Endothelial cell of umbilical vein (primary cell): ENCODE measurements at regions not wholly inside any gene's neighbourhood (a gene's known extent, or its start where the extent isn't known, plus 50 kb on each side); places are given as distances from the start of the nearest gene placed in this dataset.

Source experiments
- BruUV-seq: library from RNA; stranded (reverse); fragments of 400-500 nt; replicated peaks from 2 replicates; lab custom pipeline; 2021; lab: Mats Ljungman, UMichigan
- CTCF ChIA-PET: fragments of 300-600, 350-600 bp; sonication (Branson Sonifier 250); formaldehyde crosslinking; loops from one replicate; lab custom pipeline; 2021; ENCODE audit warnings: antibody characterized with exemption, inconsistent platforms; lab: Charles Lee
- POLR2A ChIA-PET: fragments of 300-600, 350-600 bp; sonication (Branson Sonifier 250); formaldehyde crosslinking; loops from one replicate; lab custom pipeline; 2021; ENCODE audit warnings: antibody characterized with exemption, inconsistent platforms; lab: Charles Lee
- DNase-seq: peaks from one replicate; pipeline ENCODE4 v3.0.0-alpha.2; 2011; ENCODE audit warnings: low read depth, low spot score
- FAIRE-seq: peaks from 2 replicates; lab custom pipeline; 2011; peaks lifted over from hg19 to GRCh38; lab: Jason Lieb, UNC
- H2AFZ ChIP-seq: 2 replicates; pipeline ENCODE4 v1.6.0; 2012; ENCODE audit warnings: low read depth, low read length, control low read depth, inconsistent platforms
- H3K27ac ChIP-seq: 2 replicates; pipeline ENCODE4 v1.5.1; 2011; ENCODE audit warnings: low read depth, mild to moderate bottlenecking, control low read depth, low read length, moderate library complexity; ENCODE audit not compliant: insufficient read depth
- H3K27me3 ChIP-seq, 2 experiments: 2 replicates each; pipeline versions ENCODE4 v1.6.0 to v1.6.1; 2011; ENCODE audit warnings: low read length in 2 of 2, mixed read lengths in 1 of 2; ENCODE audit not compliant: control insufficient read depth in 2 of 2, insufficient read depth in 2 of 2
- H3K36me3 ChIP-seq, 2 experiments: 2 replicates in 1 of 2; 3 replicates in 1 of 2; pipeline ENCODE4 v1.5.1; 2011; ENCODE audit warnings: low read length in 2 of 2, mild to moderate bottlenecking in 1 of 2, moderate library complexity in 1 of 2; ENCODE audit not compliant: control insufficient read depth in 2 of 2, insufficient read depth in 2 of 2; ENCODE audit errors: extremely low read depth in 1 of 2
- H3K4me1 ChIP-seq: 3 replicates; pipeline ENCODE4 v1.5.1; 2011; ENCODE audit warnings: mild to moderate bottlenecking, low read length; ENCODE audit not compliant: control insufficient read depth, insufficient read depth; ENCODE audit errors: extremely low read depth
- H3K4me2 ChIP-seq: 2 replicates; pipeline ENCODE4 v1.6.1; 2011; ENCODE audit warnings: low read length, control low read depth, mixed read lengths; ENCODE audit not compliant: insufficient read depth
- H3K4me3 ChIP-seq, 3 experiments: fragments of 200-600 bp in 1 of 3; sonication (generic), shearing (Covaris generic) in 1 of 3; replicated peaks in 1 of 3; 2 replicates each; pipeline ENCODE4 v1.5.1; 2011 to 2016; ENCODE audit warnings: control low read depth in 3 of 3, low read length in 3 of 3, mild to moderate bottlenecking in 2 of 3, inconsistent platforms in 1 of 3, low read depth in 1 of 3, moderate library complexity in 1 of 3; ENCODE audit not compliant: insufficient read depth in 1 of 3
- H3K79me2 ChIP-seq: 2 replicates; pipeline ENCODE4 v1.6.0; 2012; ENCODE audit warnings: low read length, inconsistent platforms; ENCODE audit not compliant: control insufficient read depth, insufficient read depth
- H3K9ac ChIP-seq: replicated peaks from 2 replicates; pipeline ENCODE3; 2011; ENCODE audit warnings: low read length, control low read depth; ENCODE audit not compliant: insufficient read depth; ENCODE audit errors: extremely low read depth
- H3K9me1 ChIP-seq: replicated peaks from 3 replicates; pipeline ENCODE4 v1.6.0; 2011; ENCODE audit warnings: mild to moderate bottlenecking, low read length; ENCODE audit not compliant: control insufficient read depth, insufficient read depth; ENCODE audit errors: extremely low read depth
- H3K9me3 ChIP-seq: replicated peaks from 2 replicates; pipeline ENCODE4 v1.5.1; 2012; ENCODE audit warnings: low read length, inconsistent platforms; ENCODE audit not compliant: control insufficient read depth, insufficient read depth
- H4K20me1 ChIP-seq: replicated peaks from 2 replicates; pipeline ENCODE3; 2011; ENCODE audit warnings: mild to moderate bottlenecking, low read length; ENCODE audit not compliant: control insufficient read depth, insufficient read depth; ENCODE audit errors: extremely low read depth
- EZH2 ChIP-seq: IDR thresholded peaks from 2 replicates; pipeline ENCODE4 v1.6.1; 2012; ENCODE audit warnings: borderline replicate concordance, low read depth, mild to moderate bottlenecking, moderate library complexity, low read length, inconsistent platforms; ENCODE audit not compliant: severe bottlenecking
- FOS ChIP-seq: IDR thresholded peaks from 2 replicates; pipeline ENCODE4 v1.6.1; 2011; ENCODE audit warnings: mild to moderate bottlenecking, low read length, moderate library complexity, borderline replicate concordance; ENCODE audit not compliant: insufficient read depth
- GATA2 ChIP-seq: IDR thresholded peaks from 2 replicates; pipeline ENCODE4 v1.7.0; 2011; ENCODE audit warnings: low read depth, mild to moderate bottlenecking, moderate library complexity, mixed read lengths, low read length; ENCODE audit not compliant: insufficient read length, insufficient read depth
- JUN ChIP-seq: IDR thresholded peaks from 2 replicates; pipeline ENCODE4 v1.6.1; 2011; ENCODE audit warnings: borderline replicate concordance, low read depth; ENCODE audit not compliant: insufficient read length, insufficient read depth
- MYC ChIP-seq: IDR thresholded peaks from one replicate; pipeline ENCODE4 v1.6.1; 2011; ENCODE audit warnings: mild to moderate bottlenecking, low read depth, low read length
- dilution Hi-C: fragments of 300-500 bp; cut with MboI; formaldehyde crosslinking; loops from one replicate; pipeline ENCODE4 v1.15.0; 2019; ENCODE audit warnings: low sequenced_read_pairs; ENCODE audit not compliant: extremely low pct_ligation_motif_present
- intact Hi-C: fragments of 100-400 bp; cut with micrococcal nuclease; formaldehyde crosslinking; loops from one replicate; pipeline ENCODE4 v1.10.0; 2022
- TF ChIP-seq, protein P1 (sequence below): IDR thresholded peaks from 2 replicates; pipeline ENCODE4 v1.6.1; 2011; ENCODE audit not compliant: insufficient read depth, insufficient read length
- TF ChIP-seq, protein P2 (sequence below), 2 donors: IDR thresholded peaks; 1 replicate in 1 of 2; 2 replicates in 1 of 2; pipeline ENCODE4 v1.5.1; 2011; ENCODE audit warnings: low read length in 2 of 2, mild to moderate bottlenecking in 2 of 2, moderate library complexity in 2 of 2, control low read depth in 1 of 2, inconsistent platforms in 1 of 2, low read depth in 1 of 2; ENCODE audit not compliant: insufficient read depth in 1 of 2; ENCODE audit errors: extremely low read depth in 1 of 2

- intact Hi-C loops = no loop called here
- H3K36me3 ChIP-seq = no peaks in the 10 kb centered on the region
- H3K4me3 ChIP-seq = no peak overlapping the region
- H3K27me3 ChIP-seq = no peaks in the 10 kb centered on the region
- DNase-seq (no peak), FAIRE-seq (no peak)
- no peak overlapping the region for H3K9ac ChIP-seq
- H3K9me3 ChIP-seq = no peaks in the 10 kb centered on the region
- H3K27ac ChIP-seq = no peak overlapping the region
- no TSS peak for BruUV-seq
- dilution Hi-C loops = no loop called here
- H2AFZ ChIP-seq = no peak overlapping the region
- TF ChIP-seq JUN = no peak
- TF ChIP-seq GATA2 = no peak
- TF ChIP-seq, protein P1, sequence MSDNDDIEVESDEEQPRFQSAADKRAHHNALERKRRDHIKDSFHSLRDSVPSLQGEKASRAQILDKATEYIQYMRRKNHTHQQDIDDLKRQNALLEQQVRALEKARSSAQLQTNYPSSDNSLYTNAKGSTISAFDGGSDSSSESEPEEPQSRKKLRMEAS = no peak
- TF ChIP-seq FOS = no peak
- TF ChIP-seq EZH2 = no peak
- TF ChIP-seq, protein P2, sequence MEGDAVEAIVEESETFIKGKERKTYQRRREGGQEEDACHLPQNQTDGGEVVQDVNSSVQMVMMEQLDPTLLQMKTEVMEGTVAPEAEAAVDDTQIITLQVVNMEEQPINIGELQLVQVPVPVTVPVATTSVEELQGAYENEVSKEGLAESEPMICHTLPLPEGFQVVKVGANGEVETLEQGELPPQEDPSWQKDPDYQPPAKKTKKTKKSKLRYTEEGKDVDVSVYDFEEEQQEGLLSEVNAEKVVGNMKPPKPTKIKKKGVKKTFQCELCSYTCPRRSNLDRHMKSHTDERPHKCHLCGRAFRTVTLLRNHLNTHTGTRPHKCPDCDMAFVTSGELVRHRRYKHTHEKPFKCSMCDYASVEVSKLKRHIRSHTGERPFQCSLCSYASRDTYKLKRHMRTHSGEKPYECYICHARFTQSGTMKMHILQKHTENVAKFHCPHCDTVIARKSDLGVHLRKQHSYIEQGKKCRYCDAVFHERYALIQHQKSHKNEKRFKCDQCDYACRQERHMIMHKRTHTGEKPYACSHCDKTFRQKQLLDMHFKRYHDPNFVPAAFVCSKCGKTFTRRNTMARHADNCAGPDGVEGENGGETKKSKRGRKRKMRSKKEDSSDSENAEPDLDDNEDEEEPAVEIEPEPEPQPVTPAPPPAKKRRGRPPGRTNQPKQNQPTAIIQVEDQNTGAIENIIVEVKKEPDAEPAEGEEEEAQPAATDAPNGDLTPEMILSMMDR (IDR thresholded peaks at IDR 0.05; ENCODE audit: extremely low read depth in 1 of 2, insufficient read depth in 1 of 2, low read depth in 1 of 2, low read length in 2 of 2) = no peak
- no peak for TF ChIP-seq MYC
- ChIA-PET CTCF (no interaction called here), POLR2A (no interaction called here)
- H3K9me1 ChIP-seq = no peaks in the 10 kb centered on the region
- H3K4me1 ChIP-seq = peaks cover 36% of the 10 kb centered on the region
- no peaks in the 10 kb centered on the region for H3K79me2 ChIP-seq
- no peak overlapping the region for H3K4me2 ChIP-seq
- no peaks in the 10 kb centered on the region for H4K20me1 ChIP-seq
These were observed 238.4 kb upstream of the JUN start for GRCh38 chr1:59022199-59022598.
